ENCODE measurements at regions not wholly inside any gene's neighbourhood (a gene's known extent, or its start where the extent isn't known, plus 50 kb on each side); places are given as distances from the start of the nearest gene placed in this dataset.

DNA sequence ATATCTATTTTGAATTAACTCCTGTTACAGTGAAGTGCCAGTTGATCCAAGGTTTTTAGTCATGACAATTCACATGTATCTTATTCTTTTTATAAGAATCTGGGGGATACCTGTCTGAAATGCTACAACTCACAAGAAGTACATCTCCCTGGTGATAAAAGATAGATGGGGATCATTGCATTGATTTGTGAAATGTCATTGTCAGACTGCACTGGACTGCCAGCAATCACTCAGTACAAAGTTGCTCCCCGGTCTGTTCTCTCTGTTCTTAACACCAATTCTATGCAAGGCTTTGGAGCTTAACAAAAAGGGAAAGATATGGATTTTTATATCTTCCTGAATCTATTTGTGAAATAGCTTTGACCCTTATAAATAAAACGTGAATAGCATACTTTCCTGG is 171.8 kb upstream of the PCSK5 start:
- no peaks in the 10 kb centered on the region for H3K27me3 Mint-ChIP-seq
- H3K4me3 Mint-ChIP-seq, result no peak overlapping the region
- H3K9me3 Mint-ChIP-seq, result peaks cover 0 to 3% (median 2%) of the 10 kb centered on the region in 3 donors
- H3K36me3 Mint-ChIP-seq, result no peaks in the 10 kb centered on the region
- no peak overlapping the region for H3K27ac Mint-ChIP-seq
- H3K4me1 Mint-ChIP-seq, result no peaks in the 10 kb centered on the region

DNA sequence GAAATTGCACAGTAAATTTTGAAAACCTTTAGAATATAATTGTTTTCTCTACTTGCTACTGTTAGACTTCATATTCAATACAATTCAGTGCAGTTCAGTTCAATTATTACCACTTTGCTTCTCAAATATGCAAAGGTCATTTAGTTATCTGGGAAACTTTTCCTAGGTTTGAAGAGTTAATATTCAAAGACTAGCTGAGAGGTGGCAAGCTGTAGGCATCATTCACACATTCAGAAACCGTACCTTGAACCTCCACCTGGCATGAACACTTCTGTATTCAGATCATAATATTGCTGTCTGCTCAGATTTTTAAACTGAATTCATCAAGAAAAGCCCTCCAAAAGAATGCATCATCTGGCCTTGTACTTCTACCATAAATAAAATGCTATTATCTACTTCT is 162.1 kb upstream of the PCSK5 start:
- no peaks in the 10 kb centered on the region for H3K4me1 Mint-ChIP-seq
- no peaks in the 10 kb centered on the region for H3K27me3 Mint-ChIP-seq
- H3K9me3 Mint-ChIP-seq, result peaks cover 0 to 11% (median 4%) of the 10 kb centered on the region in 3 donors
- H3K36me3 Mint-ChIP-seq, result no peaks in the 10 kb centered on the region
- no peak overlapping the region for H3K4me3 Mint-ChIP-seq
- H3K27ac Mint-ChIP-seq, result no peak overlapping the region

- Mint-ChIP-seq H3K27ac (no peak overlapping the region), H3K4me1 (no peaks in the 10 kb centered on the region), H3K9me3 (peaks cover 0 to 4% (median 0%) of the 10 kb centered on the region in 3 donors), H3K36me3 (no peaks in the 10 kb centered on the region), H3K27me3 (no peaks in the 10 kb centered on the region), H3K4me3 (no peak overlapping the region)
Measured at GRCh38 chr9:75734802-75735201, 155.7 kb upstream of the PCSK5 start.

DNA sequence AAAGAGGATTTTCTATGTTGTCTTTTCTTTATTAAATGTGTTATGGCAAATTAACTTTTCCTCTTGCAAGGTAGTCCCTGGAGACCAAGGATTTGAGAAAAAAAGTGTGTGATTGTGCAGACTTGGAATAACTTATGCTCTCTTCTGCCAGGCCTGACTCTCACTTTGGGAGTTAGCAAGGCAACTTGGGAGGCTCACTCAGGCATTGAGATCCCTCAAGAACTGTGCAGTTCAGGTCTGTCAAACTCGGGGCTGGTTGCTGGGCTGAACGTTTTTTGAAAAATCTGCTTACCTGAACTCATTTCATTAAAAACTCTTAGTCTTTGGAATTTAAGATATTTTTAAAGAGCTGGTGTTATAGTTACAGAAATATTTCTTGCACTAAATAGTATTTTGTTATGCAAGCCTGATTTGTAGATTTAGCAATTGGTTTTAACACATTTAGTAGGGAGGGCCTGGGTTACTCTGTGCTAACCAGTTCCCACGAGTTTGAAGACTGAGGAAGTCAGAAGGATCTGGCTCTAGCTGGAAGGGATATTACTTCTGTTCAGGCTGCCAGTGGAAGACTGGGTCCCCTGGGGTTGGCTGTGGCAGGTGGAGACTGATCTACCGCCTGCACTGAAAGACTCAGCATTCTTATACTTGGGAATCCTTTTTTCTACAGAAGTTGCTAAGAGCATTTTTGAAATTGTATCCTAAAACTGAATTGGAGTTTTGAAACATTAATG is 150.4 kb upstream of the PCSK5 start:
- no peak overlapping the region for H3K4me3 Mint-ChIP-seq
- no peak overlapping the region for H3K27ac Mint-ChIP-seq

GRCh38 chr9:75743855-75744254 is 146.6 kb upstream of the PCSK5 start:
- no peaks in the 10 kb centered on the region for H3K4me1 Mint-ChIP-seq
- H3K9me3 Mint-ChIP-seq, result peaks cover 2 to 8% (median 4%) of the 10 kb centered on the region in 3 donors
- no peaks in the 10 kb centered on the region for H3K27me3 Mint-ChIP-seq
- H3K27ac Mint-ChIP-seq, result no peak overlapping the region
- no peak overlapping the region for H3K4me3 Mint-ChIP-seq
- H3K36me3 Mint-ChIP-seq, result no peaks in the 10 kb centered on the region

More for the DNA sequence above, 150.4 kb upstream of the PCSK5 start:
- Mint-ChIP-seq H3K36me3 (no peaks in the 10 kb centered on the region), H3K4me1 (no peaks in the 10 kb centered on the region), H3K9me3 (peaks cover 0 to 8% (median 4%) of the 10 kb centered on the region in 3 donors), H3K27me3 (no peaks in the 10 kb centered on the region)

DNA sequence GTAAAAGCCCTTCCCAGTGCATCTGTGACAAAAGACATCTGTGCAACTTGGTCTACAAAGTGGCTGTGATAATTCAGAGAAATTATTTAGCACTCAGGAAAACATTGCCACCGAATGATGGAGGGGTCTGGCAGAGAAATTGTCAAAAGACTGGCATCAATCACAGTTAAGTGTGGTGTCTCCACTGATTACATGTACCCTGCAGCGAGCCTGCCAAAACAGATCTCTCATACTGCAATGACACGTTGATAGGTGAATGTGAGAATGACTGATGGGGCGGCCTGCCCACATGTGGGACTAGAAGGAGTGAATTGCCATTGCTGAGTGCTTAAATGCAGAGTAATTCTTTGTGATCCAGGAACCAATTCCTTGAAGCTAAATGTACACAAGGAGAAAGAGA is 136.4 kb upstream of the PCSK5 start:
- no peaks in the 10 kb centered on the region for H3K27me3 Mint-ChIP-seq
- no peak overlapping the region for H3K4me3 Mint-ChIP-seq
- H3K4me1 Mint-ChIP-seq, result no peaks in the 10 kb centered on the region
- no peak overlapping the region for H3K27ac Mint-ChIP-seq
- H3K36me3 Mint-ChIP-seq, result no peaks in the 10 kb centered on the region
- H3K9me3 Mint-ChIP-seq, result peaks cover 1 to 11% (median 6%) of the 10 kb centered on the region in 3 donors

GRCh38 chr9:75775166-75775565 is 115.3 kb upstream of the PCSK5 start:
- Mint-ChIP-seq H3K4me3 (no peak overlapping the region), H3K9me3 (peaks cover 0 to 7% (median 2%) of the 10 kb centered on the region in 3 donors), H3K27me3 (no peaks in the 10 kb centered on the region), H3K27ac (no peak overlapping the region), H3K4me1 (no peaks in the 10 kb centered on the region), H3K36me3 (no peaks in the 10 kb centered on the region)

GRCh38 chr9:75775966-75776691 is 114.3 kb upstream of the PCSK5 start:
- Mint-ChIP-seq H3K27me3 (no peaks in the 10 kb centered on the region), H3K36me3 (no peaks in the 10 kb centered on the region), H3K27ac (no peak overlapping the region), H3K4me3 (no peak overlapping the region), H3K4me1 (no peaks in the 10 kb centered on the region), H3K9me3 (peaks cover 0 to 6% (median 1%) of the 10 kb centered on the region in 3 donors)

DNA sequence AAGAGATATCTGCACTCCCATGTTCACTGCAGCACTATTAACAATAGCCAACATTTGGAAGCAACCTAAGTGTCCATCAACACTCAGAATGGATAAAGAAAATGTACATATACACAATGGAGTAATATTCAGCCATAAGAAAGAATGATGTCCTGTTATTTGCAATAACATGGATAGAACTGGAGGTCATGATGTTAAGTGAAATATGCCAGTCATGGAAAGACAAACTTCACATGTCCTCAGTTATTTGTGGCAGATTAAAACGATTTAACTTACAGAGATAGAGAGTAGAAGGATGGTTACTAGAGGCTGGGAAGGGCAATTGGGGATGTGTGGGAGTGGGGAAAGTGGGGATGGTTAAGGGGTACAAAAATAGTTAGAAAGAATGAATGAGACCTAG is 110.3 kb upstream of the PCSK5 start:
- Mint-ChIP-seq H3K4me1 (no peaks in the 10 kb centered on the region), H3K4me3 (no peak overlapping the region), H3K27me3 (no peaks in the 10 kb centered on the region), H3K9me3 (peaks cover 3 to 12% (median 4%) of the 10 kb centered on the region in 3 donors), H3K27ac (no peak overlapping the region), H3K36me3 (no peaks in the 10 kb centered on the region)

DNA sequence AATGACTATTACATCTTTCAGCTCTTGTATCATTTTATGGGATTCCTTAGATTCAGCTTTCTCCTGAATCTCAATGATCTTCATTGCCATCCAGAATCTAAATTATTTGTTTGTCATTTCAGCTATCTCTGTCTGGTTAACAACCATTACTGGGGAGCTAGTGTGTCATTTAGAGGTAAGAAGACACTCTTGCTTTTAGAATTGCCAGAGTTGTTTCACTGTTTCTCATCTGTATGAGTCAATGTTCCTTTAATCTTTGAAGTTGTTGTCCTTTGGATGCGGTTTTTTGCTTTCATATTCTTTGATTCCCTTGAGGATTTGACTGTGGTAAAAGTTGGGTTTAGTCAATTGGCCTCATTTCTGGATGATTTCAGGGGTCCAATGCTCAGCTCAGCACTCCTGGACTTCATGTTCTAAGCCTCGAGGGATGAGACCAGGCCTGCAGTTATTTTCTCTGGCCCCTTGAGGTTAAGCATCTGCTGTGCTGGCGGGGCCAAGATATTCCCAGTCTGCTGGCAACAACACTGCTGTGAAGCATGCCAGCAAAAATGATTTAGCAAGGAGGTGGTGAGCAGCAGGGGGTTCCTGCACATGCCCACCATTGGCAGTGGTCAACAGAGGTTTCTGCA is 102.4 kb upstream of the PCSK5 start:
- Mint-ChIP-seq H3K4me1 (no peaks in the 10 kb centered on the region), H3K27ac (no peak overlapping the region)

DNA sequence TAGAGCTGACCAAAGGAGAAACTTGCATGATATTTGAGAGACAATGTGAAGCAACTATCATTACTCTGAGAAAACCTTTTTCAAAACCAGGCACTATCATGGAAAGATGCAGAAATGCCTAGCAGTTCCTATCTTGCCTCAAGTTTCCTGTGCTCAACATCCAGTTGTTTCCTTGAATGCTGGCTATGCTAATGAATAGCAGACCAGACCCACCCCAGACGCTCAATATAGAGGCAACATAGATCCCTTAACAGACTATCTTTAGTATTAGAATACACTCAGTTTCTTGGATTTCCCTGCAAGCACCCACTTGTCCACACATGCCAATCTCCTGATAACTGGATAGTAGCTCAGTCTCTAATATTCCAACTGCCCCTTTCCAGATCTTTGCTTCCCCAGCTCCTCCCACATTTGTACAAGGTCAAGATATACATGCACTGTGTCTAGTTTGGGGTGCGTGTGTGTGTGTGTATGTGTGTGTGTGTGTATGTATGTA is 93.3 kb upstream of the PCSK5 start:
- Mint-ChIP-seq H3K27ac (no peak overlapping the region), H3K27me3 (no peaks in the 10 kb centered on the region), H3K36me3 (no peaks in the 10 kb centered on the region), H3K4me3 (no peak overlapping the region), H3K4me1 (no peaks in the 10 kb centered on the region), H3K9me3 (no peaks in the 10 kb centered on the region)

More for the DNA sequence above, 102.4 kb upstream of the PCSK5 start:
- Mint-ChIP-seq H3K4me3 (no peak overlapping the region), H3K36me3 (no peaks in the 10 kb centered on the region), H3K27me3 (no peaks in the 10 kb centered on the region), H3K9me3 (peaks cover 5 to 10% (median 8%) of the 10 kb centered on the region in 3 donors)

DNA sequence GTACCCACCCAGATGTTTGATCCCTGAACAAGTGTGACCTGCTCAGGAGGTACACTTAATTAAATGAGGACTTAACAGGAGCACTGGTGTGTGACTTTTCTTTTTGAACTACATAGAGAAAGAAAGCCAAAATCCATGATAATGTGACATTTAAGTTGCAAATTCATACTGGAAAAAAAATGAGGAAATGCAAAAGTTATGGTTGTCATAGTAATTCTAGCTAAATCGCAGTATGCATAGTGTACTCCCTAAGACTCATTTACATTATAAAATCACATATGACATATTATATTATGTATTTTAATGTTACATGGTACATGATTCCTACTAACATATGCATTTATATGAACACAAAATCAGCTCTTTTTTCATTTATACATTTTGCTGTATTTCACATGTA is 92.0 kb upstream of the PCSK5 start:
- Mint-ChIP-seq H3K27ac (no peak overlapping the region), H3K27me3 (no peaks in the 10 kb centered on the region), H3K4me3 (no peak overlapping the region), H3K36me3 (no peaks in the 10 kb centered on the region), H3K4me1 (no peaks in the 10 kb centered on the region), H3K9me3 (no peaks in the 10 kb centered on the region)

DNA sequence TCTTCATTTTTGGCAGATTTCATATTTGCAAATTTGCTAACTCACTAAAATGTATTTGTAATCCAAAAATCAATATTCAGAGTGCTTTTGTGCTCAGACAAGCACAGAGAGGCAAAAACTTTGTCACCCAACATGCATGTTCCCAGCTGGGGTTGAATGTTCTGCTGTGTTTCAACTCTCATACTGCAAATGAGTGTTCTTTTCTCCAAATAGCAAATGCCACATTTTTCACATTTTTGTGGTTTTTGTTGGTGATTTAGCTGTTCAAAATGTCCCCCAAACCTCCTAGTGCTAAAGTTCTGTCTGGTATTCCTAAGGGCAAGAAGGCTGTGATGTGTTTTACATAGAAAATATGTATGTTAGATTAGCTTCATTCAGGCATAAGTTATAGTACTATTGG is 87.3 kb upstream of the PCSK5 start:
- H3K9me3 Mint-ChIP-seq, result no peaks in the 10 kb centered on the region
- H3K36me3 Mint-ChIP-seq, result no peaks in the 10 kb centered on the region
- no peak overlapping the region for H3K4me3 Mint-ChIP-seq
- no peak overlapping the region for H3K27ac Mint-ChIP-seq
- no peaks in the 10 kb centered on the region for H3K4me1 Mint-ChIP-seq
- no peaks in the 10 kb centered on the region for H3K27me3 Mint-ChIP-seq

DNA sequence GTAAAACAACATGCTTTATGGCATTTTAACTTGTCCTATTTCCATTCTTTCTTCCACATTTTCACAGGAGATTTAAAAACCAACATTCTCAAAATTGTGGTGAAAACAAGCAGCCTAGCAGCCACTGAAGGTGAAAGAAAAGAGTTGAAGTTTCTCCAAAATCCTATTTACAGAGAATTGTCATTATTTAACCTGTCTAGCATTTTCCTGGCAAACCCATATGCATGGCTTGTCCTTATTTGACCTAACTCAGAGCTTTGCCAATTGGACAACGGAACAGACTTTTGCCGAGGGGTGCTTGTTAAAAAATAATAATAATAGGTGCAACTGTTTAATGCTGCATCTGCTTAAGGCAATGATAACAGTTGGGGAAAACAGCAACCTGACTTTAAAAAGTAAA is 80.4 kb upstream of the PCSK5 start:
- no peak overlapping the region for H3K27ac Mint-ChIP-seq
- H3K4me3 Mint-ChIP-seq, result no peak overlapping the region
- no peaks in the 10 kb centered on the region for H3K27me3 Mint-ChIP-seq
- peaks cover 0 to 18% (median 7%) of the 10 kb centered on the region in 3 donors for H3K9me3 Mint-ChIP-seq
- no peaks in the 10 kb centered on the region for H3K36me3 Mint-ChIP-seq
- H3K4me1 Mint-ChIP-seq, result no peaks in the 10 kb centered on the region

GRCh38 chr9:75811692-75812091 is 78.8 kb upstream of the PCSK5 start:
- H3K4me1 Mint-ChIP-seq, result no peaks in the 10 kb centered on the region
- no peaks in the 10 kb centered on the region for H3K27me3 Mint-ChIP-seq
- no peak overlapping the region for H3K4me3 Mint-ChIP-seq
- peaks cover 0 to 18% (median 8%) of the 10 kb centered on the region in 3 donors for H3K9me3 Mint-ChIP-seq
- H3K36me3 Mint-ChIP-seq, result no peaks in the 10 kb centered on the region
- no peak overlapping the region for H3K27ac Mint-ChIP-seq

Data from IgD-negative memory B cell (primary cell).